ENCODE measurements at regions not wholly inside any gene's neighbourhood (a gene's known extent, or its start where the extent isn't known, plus 50 kb on each side); places are given as distances from the start of the nearest gene placed in this dataset.

DNA sequence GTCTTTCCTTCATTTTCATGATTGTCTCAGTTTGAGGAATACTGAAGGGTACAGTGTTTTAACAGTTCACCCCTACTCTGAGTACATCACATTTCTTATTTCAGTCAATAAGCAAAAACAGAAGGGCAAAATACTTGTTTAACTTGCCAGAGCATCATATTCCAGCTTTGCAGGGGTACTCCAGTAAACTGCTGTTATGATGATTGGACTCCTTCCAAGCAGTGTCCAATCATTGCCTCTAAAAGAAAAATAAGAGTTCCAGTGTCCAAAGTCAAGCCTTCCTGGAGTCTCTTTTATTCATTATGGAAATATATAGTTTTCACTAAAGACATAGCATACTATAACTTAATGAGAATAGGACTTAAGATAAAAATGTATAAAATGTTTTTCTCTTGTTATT lies 105.1 kb downstream of the FANCF start:
- TF ChIP-seq CTCF (IDR thresholded peaks at IDR 0.05), result no peak
- TF ChIP-seq POLR2AphosphoS5 (IDR thresholded peaks at IDR 0.05), result no peak
- TF ChIP-seq POLR2A (IDR thresholded peaks at IDR 0.05), result no peak
